ENCODE measurements at regions not wholly inside any gene's neighbourhood (a gene's known extent, or its start where the extent isn't known, plus 50 kb on each side); places are given as distances from the start of the nearest gene placed in this dataset.

- Histone ChIP-seq H4K8ac (ENCODE audit: low read depth in 2 of 2, low read length in 2 of 2) (no peak overlapping the region), H2BK5ac (ENCODE audit: low read depth, low read length, poor library complexity, severe bottlenecking) (no peak overlapping the region), H3K4ac (ENCODE audit: low read depth, low read length) (no peak overlapping the region), H3K23ac (ENCODE audit: low read depth, low read length) (no peak overlapping the region), H4K20me1 (ENCODE audit: insufficient read depth, low read length) (no peaks in the 10 kb centered on the region), H3K4me3 (ENCODE audit: insufficient read depth, low read depth, low read length) (no peak overlapping the region), H3K4me2 (ENCODE audit: low read depth, low read length) (no peak overlapping the region), H4K5ac (ENCODE audit: low read depth, low read length) (no peak overlapping the region), H3K79me1 (ENCODE audit: low read depth in 1 of 2, low read length in 2 of 2) (no peaks in the 10 kb centered on the region), H3K56ac (ENCODE audit: extremely low read depth, insufficient read depth, low read length) (no peak overlapping the region), H3K9me1 (ENCODE audit: insufficient read depth, low read length) (peaks cover 7% of the 10 kb centered on the region; the same call in 1 of the 2 replicates), H3K27me3 (ENCODE audit: control insufficient read depth, insufficient read depth, low read length) (no peaks in the 10 kb centered on the region), H3K9me3 (ENCODE audit: control insufficient read depth, insufficient read depth, low read length) (no peaks in the 10 kb centered on the region), H3K27ac (ENCODE audit: insufficient read depth, low read length) (no peak overlapping the region), H2AK5ac (ENCODE audit: low read depth, low read length) (no peak overlapping the region), H3K9ac (ENCODE audit: low read depth, low read length) (no peak overlapping the region), H2BK15ac (ENCODE audit: low read depth, low read length) (no peak overlapping the region), H2BK20ac (ENCODE audit: low read depth, low read length) (no peak overlapping the region), H4K91ac (ENCODE audit: insufficient read depth, low read depth, low read length) (no peak overlapping the region), H2AK9ac (replicated peaks; ENCODE audit: low read depth, low read length, poor library complexity) (no peak overlapping the region), H3K36me3 (ENCODE audit: control insufficient read depth, insufficient read depth, low read length) (no peaks in the 10 kb centered on the region), H3K14ac (replicated peaks; ENCODE audit: low read depth, low read length) (no peak overlapping the region), H2AFZ (replicated peaks; ENCODE audit: low read length, poor library complexity) (no peak overlapping the region), H3K18ac (ENCODE audit: low read depth, low read length) (no peak overlapping the region), H2BK120ac (ENCODE audit: low read depth, low read length) (no peak overlapping the region), H3K4me1 (ENCODE audit: control insufficient read depth, insufficient read depth, low read length) (peaks cover 2% of the 10 kb centered on the region; the same call in 1 of the 2 replicates)
- dilution Hi-C loops (cut with HindIII; ENCODE audit: low sequenced_read_pairs, unreplicated experiment) (no loop called here), in situ Hi-C loops (cut with MboI; ENCODE audit: low sequenced_read_pairs) (no loop called here), intact Hi-C loops (cut with micrococcal nuclease) (no loop called here)
- BruUV-seq (replicated peaks), result no TSS peak
- TF ChIP-seq BHLHE40 (IDR thresholded peaks at IDR 0.05; ENCODE audit: low read depth, low read length), result no peak
- TF ChIP-seq, protein P1, sequence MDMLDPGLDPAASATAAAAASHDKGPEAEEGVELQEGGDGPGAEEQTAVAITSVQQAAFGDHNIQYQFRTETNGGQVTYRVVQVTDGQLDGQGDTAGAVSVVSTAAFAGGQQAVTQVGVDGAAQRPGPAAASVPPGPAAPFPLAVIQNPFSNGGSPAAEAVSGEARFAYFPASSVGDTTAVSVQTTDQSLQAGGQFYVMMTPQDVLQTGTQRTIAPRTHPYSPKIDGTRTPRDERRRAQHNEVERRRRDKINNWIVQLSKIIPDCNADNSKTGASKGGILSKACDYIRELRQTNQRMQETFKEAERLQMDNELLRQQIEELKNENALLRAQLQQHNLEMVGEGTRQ (IDR thresholded peaks at IDR 0.05; ENCODE audit: low read depth, low read length), result peak; percentile 28; the same call in 1 of the 2 replicates
- ATAC-seq (ENCODE audit: low read depth) (no peak), DNase-seq (no peak)
- POLR2A ChIA-PET (ENCODE audit: unreplicated experiment), result interaction anchor here (1.0 kb wide), 1 partner anchor 11 kb away, joined by 3 read pairs; no protein-coding TSS in a partner anchor
- CTCF ChIA-PET, result interaction anchor here (1.0 kb wide), 1 partner anchor 11 kb away, joined by 4 read pairs; no protein-coding TSS in a partner anchor
- WGBS, 2 experiments (ENCODE audit: extremely low coverage in 2 of 2, insufficient read length in 1 of 2), result no CpG with 5 or more reads among the region's 1 CpG
Observed at GRCh38 chr7:46716926-46717325, 795.9 kb upstream of the IGFBP3 start.

Measured in IMR-90 (cell line).